ENCODE measurements at regions not wholly inside any gene's neighbourhood (a gene's known extent, or its start where the extent isn't known, plus 50 kb on each side); places are given as distances from the start of the nearest gene placed in this dataset.
"Not testable (repeated sequence)": the region's sequence is repeated elsewhere in the genome, so short reads cannot be mapped to it uniquely, and the experiment has no call there.

GRCh38 chr1:82359541-82359940, 558.8 kb downstream of the ADGRL2 start:
- TF ChIP-seq POLR2AphosphoS5, CTCF, POLR2A, EP300 (IDR thresholded peaks at IDR 0.05): not testable (repeated sequence)

Measured in stomach (tissue), 4 donors.